Cardiac muscle cell (in vitro differentiated cells and primary cell): ENCODE measurements at regions not wholly inside any gene's neighbourhood (a gene's known extent, or its start where the extent isn't known, plus 50 kb on each side); places are given as distances from the start of the nearest gene placed in this dataset.
"Not testable (repeated sequence)": the region's sequence is repeated elsewhere in the genome, so short reads cannot be mapped to it uniquely, and the experiment has no call there.

Experiments used
- DNase-seq, 2 donors: peaks; one replicate each; pipeline versions ENCODE4 v3.0.0 to v3.0.0-alpha.2; 2010 to 2017; ENCODE audit warnings: low read depth in 1 of 2, low spot score in 1 of 2
- H3K27ac ChIP-seq: fragments of 200-600 bp; sonication (generic); 2 replicates; pipeline ENCODE4 v1.5.1; 2016
- H3K27me3 ChIP-seq: fragments of 200-600 bp; sonication (generic); 2 replicates; pipeline ENCODE4 v1.6.0; 2016; ENCODE audit warnings: control low read depth
- H3K36me3 ChIP-seq: fragments of 200-600 bp; sonication (generic); 2 replicates; pipeline ENCODE4 v1.5.1; 2016; ENCODE audit warnings: control low read depth
- H3K4me1 ChIP-seq: fragments of 200-600 bp; sonication (generic); 2 replicates; pipeline ENCODE4 v1.8.1; 2017; ENCODE audit warnings: low read depth, mild to moderate bottlenecking, mixed run types
- H3K4me3 ChIP-seq: fragments of 200-600 bp; sonication (generic); 2 replicates; pipeline ENCODE4 v1.5.1; 2016; ENCODE audit warnings: mild to moderate bottlenecking
- H3K9me3 ChIP-seq: fragments of 200-600 bp; sonication (generic); 2 replicates; pipeline ENCODE4 v1.5.1; 2017; ENCODE audit warnings: low read depth, mild to moderate bottlenecking, control low read depth
- TF ChIP-seq, protein P1 (sequence below): IDR thresholded peaks from 2 replicates; pipeline ENCODE4 v1.5.1; 2012; ENCODE audit warnings: low read depth, mild to moderate bottlenecking, low read length

DNA sequence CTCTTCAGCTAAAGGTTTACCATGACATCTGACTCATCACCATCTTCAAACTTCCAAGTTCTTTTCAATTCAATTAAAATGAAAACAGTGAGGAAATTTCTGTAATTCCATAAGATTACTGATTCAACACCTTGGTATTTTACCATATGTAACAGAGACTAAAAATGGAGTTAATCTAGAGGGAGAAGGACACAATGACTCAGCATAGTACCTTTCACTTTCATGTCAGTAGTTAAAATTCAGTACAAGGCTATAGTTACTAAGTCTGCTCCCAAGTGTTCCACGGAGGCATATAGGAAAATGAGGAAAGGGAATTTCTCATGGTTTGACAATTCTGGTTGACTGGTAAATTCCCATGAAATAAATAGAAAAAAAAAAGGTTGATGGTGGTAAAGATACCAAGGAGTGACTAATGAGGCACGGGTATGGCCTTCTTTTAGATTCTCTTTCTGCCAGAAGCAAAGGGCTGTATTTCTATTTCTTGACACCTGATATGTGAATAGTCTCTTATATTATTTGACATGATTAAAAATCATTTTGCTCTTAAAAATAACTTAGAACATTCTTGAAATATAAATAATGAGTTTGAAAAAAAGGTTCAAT lies 526.7 kb upstream of the ADGRB3 start:
- H3K27ac ChIP-seq, result no peak overlapping the region
- H3K4me3 ChIP-seq, result no peak overlapping the region
- no peaks in the 10 kb centered on the region for H3K27me3 ChIP-seq
- H3K4me1 ChIP-seq, result no peaks in the 10 kb centered on the region
- TF ChIP-seq, protein P1, sequence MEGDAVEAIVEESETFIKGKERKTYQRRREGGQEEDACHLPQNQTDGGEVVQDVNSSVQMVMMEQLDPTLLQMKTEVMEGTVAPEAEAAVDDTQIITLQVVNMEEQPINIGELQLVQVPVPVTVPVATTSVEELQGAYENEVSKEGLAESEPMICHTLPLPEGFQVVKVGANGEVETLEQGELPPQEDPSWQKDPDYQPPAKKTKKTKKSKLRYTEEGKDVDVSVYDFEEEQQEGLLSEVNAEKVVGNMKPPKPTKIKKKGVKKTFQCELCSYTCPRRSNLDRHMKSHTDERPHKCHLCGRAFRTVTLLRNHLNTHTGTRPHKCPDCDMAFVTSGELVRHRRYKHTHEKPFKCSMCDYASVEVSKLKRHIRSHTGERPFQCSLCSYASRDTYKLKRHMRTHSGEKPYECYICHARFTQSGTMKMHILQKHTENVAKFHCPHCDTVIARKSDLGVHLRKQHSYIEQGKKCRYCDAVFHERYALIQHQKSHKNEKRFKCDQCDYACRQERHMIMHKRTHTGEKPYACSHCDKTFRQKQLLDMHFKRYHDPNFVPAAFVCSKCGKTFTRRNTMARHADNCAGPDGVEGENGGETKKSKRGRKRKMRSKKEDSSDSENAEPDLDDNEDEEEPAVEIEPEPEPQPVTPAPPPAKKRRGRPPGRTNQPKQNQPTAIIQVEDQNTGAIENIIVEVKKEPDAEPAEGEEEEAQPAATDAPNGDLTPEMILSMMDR, result no peak
- peak in 1 of 2 donors; percentile 48 for DNase-seq
- no peaks in the 10 kb centered on the region for H3K9me3 ChIP-seq
- no peaks in the 10 kb centered on the region for H3K36me3 ChIP-seq

DNA sequence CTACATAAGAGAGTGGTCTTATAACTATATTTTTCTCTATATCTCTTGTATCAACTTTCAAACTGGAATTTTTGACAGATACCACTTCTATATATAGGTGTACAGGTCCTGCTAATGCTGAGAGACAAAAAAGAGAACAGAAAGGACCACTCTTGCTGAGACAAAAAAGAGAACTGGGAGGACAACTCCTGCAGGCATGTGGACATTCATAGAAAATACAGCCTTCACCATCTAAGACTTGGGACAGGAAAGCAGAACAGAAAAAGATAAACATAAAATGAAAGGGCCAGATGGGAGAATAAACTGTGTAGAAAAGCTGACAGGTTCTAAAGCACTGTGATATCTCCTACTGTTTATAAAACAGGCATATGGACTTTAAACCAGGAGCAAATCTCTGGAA lies 541.0 kb upstream of the ADGRB3 start:
- Histone ChIP-seq H3K27me3 (no peaks in the 10 kb centered on the region), H3K4me3 (no peak overlapping the region), H3K27ac (no peak overlapping the region), H3K36me3 (no peaks in the 10 kb centered on the region), H3K9me3 (no peaks in the 10 kb centered on the region), H3K4me1 (no peaks in the 10 kb centered on the region)
- TF ChIP-seq, protein P1, result no peak
- no peak for DNase-seq

DNA sequence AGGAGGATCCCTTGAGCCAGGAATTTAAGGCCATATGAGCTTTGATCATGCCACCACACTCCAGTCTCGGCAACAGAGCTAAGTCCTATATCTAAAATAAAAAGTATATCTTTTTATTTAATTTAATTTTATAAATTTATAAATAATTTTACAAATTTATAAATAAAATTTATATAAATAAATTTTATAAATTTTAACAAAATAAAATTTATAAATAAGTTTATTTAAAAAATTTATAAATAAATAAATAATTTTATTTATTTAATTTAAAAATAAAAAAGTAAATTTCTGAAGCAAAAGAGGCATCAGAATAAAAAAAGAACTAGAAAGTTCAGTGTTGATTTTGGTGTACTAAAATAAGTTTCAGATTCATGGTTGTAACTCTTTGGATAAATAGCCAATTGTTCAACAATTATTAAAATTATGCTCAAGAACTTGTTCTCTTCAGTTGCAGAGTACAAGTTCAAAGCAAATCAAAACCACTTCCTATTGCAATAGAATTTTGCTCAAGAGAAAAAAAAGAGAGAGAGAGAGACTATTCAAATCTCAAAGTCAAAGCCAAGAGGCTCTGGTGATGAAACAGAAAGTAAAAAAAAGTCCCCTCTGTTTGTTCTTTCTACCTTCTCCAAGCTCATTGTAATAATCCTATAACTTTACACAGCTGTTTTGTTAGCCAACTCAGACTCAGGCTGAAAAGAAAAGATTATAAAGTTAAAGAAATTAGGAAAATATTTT lies 547.5 kb upstream of the ADGRB3 start:
- no peaks in the 10 kb centered on the region for H3K27me3 ChIP-seq
- no peak overlapping the region for H3K4me3 ChIP-seq
- no peaks in the 10 kb centered on the region for H3K4me1 ChIP-seq
- H3K27ac ChIP-seq, result no peak overlapping the region
- TF ChIP-seq, protein P1, result no peak
- H3K9me3 ChIP-seq, result no peaks in the 10 kb centered on the region
- peak in 1 of 2 donors; percentile 72 for DNase-seq
- no peaks in the 10 kb centered on the region for H3K36me3 ChIP-seq

DNA sequence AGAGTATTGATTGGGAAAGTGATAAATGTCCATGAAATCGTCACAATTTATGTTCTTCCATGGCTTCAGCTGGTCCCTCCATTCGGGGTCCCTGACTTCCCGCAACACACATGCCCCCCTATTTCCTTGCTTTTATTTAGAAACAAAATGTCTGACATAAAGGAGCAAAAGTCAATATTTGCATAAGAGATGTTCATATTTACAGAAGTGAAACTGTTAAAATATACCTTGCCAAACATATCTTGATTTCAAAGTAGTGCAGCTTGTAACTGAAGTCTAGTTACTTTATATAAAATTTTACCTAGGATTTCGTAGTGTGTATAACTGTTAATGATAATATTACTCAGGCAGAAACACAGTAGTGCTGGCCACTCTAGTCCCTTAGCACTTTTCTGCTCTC lies 548.9 kb upstream of the ADGRB3 start:
- TF ChIP-seq, protein P1, result no peak
- no peaks in the 10 kb centered on the region for H3K27me3 ChIP-seq
- no peaks in the 10 kb centered on the region for H3K9me3 ChIP-seq
- no peaks in the 10 kb centered on the region for H3K36me3 ChIP-seq
- no peak overlapping the region for H3K4me3 ChIP-seq
- H3K4me1 ChIP-seq, result no peaks in the 10 kb centered on the region
- H3K27ac ChIP-seq, result no peak overlapping the region
- DNase-seq, result no peak

DNA sequence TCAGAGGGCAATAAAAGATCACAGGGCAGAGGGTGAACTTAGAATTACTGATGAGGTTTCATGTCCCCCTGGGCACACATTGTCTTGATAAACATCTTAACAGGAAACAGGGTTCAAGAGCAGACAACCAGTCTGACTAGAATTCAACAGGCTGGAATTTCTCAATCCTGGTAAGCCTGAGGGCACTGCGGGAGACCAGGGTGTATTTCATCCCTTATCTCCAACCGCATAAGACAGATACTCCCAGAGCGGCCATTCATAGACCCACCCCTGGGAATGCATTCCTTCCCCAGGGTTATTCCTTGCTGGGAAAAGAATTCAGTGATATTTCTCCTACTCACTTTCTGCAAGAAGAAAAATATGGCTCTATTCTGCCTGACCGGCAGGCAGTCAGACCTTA lies 549.5 kb upstream of the ADGRB3 start:
- H3K36me3 ChIP-seq, H3K9me3 ChIP-seq, H3K27me3 ChIP-seq, H3K4me3 ChIP-seq, H3K27ac ChIP-seq, H3K4me1 ChIP-seq: not testable (repeated sequence)
- peak in 1 of 2 donors; percentile 2 for DNase-seq

DNA sequence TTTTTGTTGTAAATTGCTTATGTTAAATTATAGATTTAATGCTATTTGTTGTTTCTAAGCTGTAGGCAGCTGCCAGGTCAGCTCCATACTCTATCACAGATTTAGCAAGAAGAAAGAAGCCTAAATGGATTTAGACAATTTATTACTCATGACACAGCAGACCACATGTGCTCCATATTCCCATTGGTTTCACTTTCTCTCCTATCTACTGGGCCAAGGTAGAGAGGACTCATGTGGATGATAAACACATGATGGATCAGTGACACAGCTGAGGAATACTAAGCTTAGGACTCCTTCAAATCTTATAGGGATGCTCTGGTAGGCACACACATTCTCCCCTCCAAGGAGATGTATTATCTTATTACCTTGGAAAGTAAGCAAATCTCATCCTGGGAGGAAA lies 553.0 kb upstream of the ADGRB3 start:
- no peaks in the 10 kb centered on the region for H3K9me3 ChIP-seq
- H3K4me1 ChIP-seq, result no peaks in the 10 kb centered on the region
- H3K27me3 ChIP-seq, result no peaks in the 10 kb centered on the region
- no peak for DNase-seq
- H3K36me3 ChIP-seq, result no peaks in the 10 kb centered on the region
- TF ChIP-seq, protein P1, result no peak
- no peak overlapping the region for H3K4me3 ChIP-seq
- no peak overlapping the region for H3K27ac ChIP-seq
